ENCODE measurements at regions not wholly inside any gene's neighbourhood (a gene's known extent, or its start where the extent isn't known, plus 50 kb on each side); places are given as distances from the start of the nearest gene placed in this dataset.

GRCh38 chr10:124262234-124262865 is 156.4 kb downstream of the OAT start:
- no peaks in the 10 kb centered on the region for H3K9me3 ChIP-seq (ENCODE audit: control insufficient read depth, insufficient read depth, low read length)
- no peaks in the 10 kb centered on the region for H3K9me2 ChIP-seq (replicated peaks; ENCODE audit: control insufficient read depth, low read length)
- no peak overlapping the region for H3K27ac ChIP-seq (ENCODE audit: low read depth, low read length)
- H3K36me3 ChIP-seq (ENCODE audit: control insufficient read depth, low read length): no peaks in the 10 kb centered on the region
- no peaks in the 10 kb centered on the region for H3K79me2 ChIP-seq (ENCODE audit: control insufficient read depth, low read length)
- no peaks in the 10 kb centered on the region for H3K27me3 ChIP-seq (ENCODE audit: control insufficient read depth, low read length)
- H3F3A ChIP-seq (ENCODE audit: control insufficient read depth, insufficient read depth): no peaks in the 10 kb centered on the region
- no peak overlapping the region for H3K4me3 ChIP-seq (ENCODE audit: low read length)
- H3K4me2 ChIP-seq (ENCODE audit: low read length): no peak overlapping the region
- no peaks in the 10 kb centered on the region for H4K20me1 ChIP-seq (ENCODE audit: control insufficient read depth, insufficient read depth, low read depth, low read length)
- H3K4me1 ChIP-seq (ENCODE audit: control insufficient read depth, low read length): no peaks in the 10 kb centered on the region
- TF ChIP-seq, protein P1, sequence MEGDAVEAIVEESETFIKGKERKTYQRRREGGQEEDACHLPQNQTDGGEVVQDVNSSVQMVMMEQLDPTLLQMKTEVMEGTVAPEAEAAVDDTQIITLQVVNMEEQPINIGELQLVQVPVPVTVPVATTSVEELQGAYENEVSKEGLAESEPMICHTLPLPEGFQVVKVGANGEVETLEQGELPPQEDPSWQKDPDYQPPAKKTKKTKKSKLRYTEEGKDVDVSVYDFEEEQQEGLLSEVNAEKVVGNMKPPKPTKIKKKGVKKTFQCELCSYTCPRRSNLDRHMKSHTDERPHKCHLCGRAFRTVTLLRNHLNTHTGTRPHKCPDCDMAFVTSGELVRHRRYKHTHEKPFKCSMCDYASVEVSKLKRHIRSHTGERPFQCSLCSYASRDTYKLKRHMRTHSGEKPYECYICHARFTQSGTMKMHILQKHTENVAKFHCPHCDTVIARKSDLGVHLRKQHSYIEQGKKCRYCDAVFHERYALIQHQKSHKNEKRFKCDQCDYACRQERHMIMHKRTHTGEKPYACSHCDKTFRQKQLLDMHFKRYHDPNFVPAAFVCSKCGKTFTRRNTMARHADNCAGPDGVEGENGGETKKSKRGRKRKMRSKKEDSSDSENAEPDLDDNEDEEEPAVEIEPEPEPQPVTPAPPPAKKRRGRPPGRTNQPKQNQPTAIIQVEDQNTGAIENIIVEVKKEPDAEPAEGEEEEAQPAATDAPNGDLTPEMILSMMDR (IDR thresholded peaks at IDR 0.05; ENCODE audit: low read depth, low read length, poor library complexity, severe bottlenecking): peak; percentile 16
- TF ChIP-seq EZH2phosphoT487 (IDR thresholded peaks at IDR 0.05; ENCODE audit: borderline replicate concordance, low read length): no peak

- Histone ChIP-seq H3K9me2 (replicated peaks; ENCODE audit: control insufficient read depth, low read length) (no peaks in the 10 kb centered on the region), H4K20me1 (ENCODE audit: control insufficient read depth, insufficient read depth, low read depth, low read length) (no peaks in the 10 kb centered on the region), H3F3A (ENCODE audit: control insufficient read depth, insufficient read depth) (no peaks in the 10 kb centered on the region), H3K27me3 (ENCODE audit: control insufficient read depth, low read length) (no peaks in the 10 kb centered on the region), H3K27ac (ENCODE audit: low read depth, low read length) (no peak overlapping the region), H3K4me2 (ENCODE audit: low read length) (no peak overlapping the region), H3K79me2 (ENCODE audit: control insufficient read depth, low read length) (no peaks in the 10 kb centered on the region), H3K36me3 (ENCODE audit: control insufficient read depth, low read length) (no peaks in the 10 kb centered on the region), H3K9me3 (ENCODE audit: control insufficient read depth, insufficient read depth, low read length) (no peaks in the 10 kb centered on the region; the same call in 1 of the 2 replicates), H3K4me3 (ENCODE audit: low read length) (no peak overlapping the region), H3K4me1 (ENCODE audit: control insufficient read depth, low read length) (no peaks in the 10 kb centered on the region)
- TF ChIP-seq, protein P1 (IDR thresholded peaks at IDR 0.05; ENCODE audit: low read depth, low read length, poor library complexity, severe bottlenecking): peak; percentile 63
- TF ChIP-seq EZH2phosphoT487 (IDR thresholded peaks at IDR 0.05; ENCODE audit: borderline replicate concordance, low read length): no peak
These were observed 159.4 kb downstream of the OAT start for GRCh38 chr10:124259139-124259825.

DNA sequence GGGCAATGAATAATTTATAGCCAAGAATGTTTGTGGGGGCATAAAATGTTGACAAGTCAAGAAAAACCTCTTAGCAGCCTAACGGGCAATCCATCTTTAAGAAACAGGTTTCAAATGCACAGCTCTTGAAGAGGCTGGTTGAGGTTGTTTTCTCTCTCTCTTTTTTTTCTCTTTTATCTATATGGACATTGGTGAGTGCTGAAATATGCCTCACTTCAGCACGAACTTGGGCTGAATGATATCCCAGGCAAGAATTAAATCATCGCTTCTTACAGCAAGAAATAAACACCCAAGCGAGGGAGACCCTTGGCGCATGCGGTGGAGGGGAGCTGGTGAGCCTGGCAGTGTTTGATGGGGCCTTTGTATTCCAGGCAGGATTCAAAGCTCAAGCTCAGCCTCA is 160.9 kb downstream of the OAT start:
- TF ChIP-seq, protein P1 (IDR thresholded peaks at IDR 0.05; ENCODE audit: low read depth, low read length, poor library complexity, severe bottlenecking): no peak
- no peak for TF ChIP-seq EZH2phosphoT487 (IDR thresholded peaks at IDR 0.05; ENCODE audit: borderline replicate concordance, low read length)

More for the DNA sequence above, 160.9 kb downstream of the OAT start:
- no peaks in the 10 kb centered on the region for H3K79me2 ChIP-seq (ENCODE audit: control insufficient read depth, low read length)
- no peak overlapping the region for H3K4me3 ChIP-seq (ENCODE audit: low read length)
- H3K4me2 ChIP-seq (ENCODE audit: low read length): no peak overlapping the region
- no peaks in the 10 kb centered on the region for H3K9me2 ChIP-seq (replicated peaks; ENCODE audit: control insufficient read depth, low read length)
- no peaks in the 10 kb centered on the region for H3K36me3 ChIP-seq (ENCODE audit: control insufficient read depth, low read length)
- H3K9me3 ChIP-seq (ENCODE audit: control insufficient read depth, insufficient read depth, low read length): no peaks in the 10 kb centered on the region; the same call in 1 of the 2 replicates
- no peaks in the 10 kb centered on the region for H4K20me1 ChIP-seq (ENCODE audit: control insufficient read depth, insufficient read depth, low read depth, low read length)
- no peaks in the 10 kb centered on the region for H3K4me1 ChIP-seq (ENCODE audit: control insufficient read depth, low read length)
- no peaks in the 10 kb centered on the region for H3F3A ChIP-seq (ENCODE audit: control insufficient read depth, insufficient read depth)
- H3K27me3 ChIP-seq (ENCODE audit: control insufficient read depth, low read length): no peaks in the 10 kb centered on the region
- H3K27ac ChIP-seq (ENCODE audit: low read depth, low read length): no peak overlapping the region
